Ovary (tissue), 3 donors: ENCODE measurements at regions not wholly inside any gene's neighbourhood (a gene's known extent, or its start where the extent isn't known, plus 50 kb on each side); places are given as distances from the start of the nearest gene placed in this dataset.
"Not testable (repeated sequence)": the region's sequence is repeated elsewhere in the genome, so short reads cannot be mapped to it uniquely, and the experiment has no call there.

Source experiments
- EP300 ChIP-seq: sonication (generic); formaldehyde crosslinking; IDR thresholded peaks from one replicate; pipeline ENCODE4 v1.6.1; 2017; ENCODE audit warnings: antibody characterized with exemption
- POLR2A ChIP-seq: fragments of 450-650 bp; IDR thresholded peaks from one replicate; pipeline ENCODE4 v1.6.1; 2017; ENCODE audit warnings: antibody characterized with exemption, mild to moderate bottlenecking, moderate library complexity
- TF ChIP-seq, protein P1 (sequence below), 3 donors: fragments of 450-650 bp in 2 of 3; fragments of 200-600 bp in 1 of 3; IDR thresholded peaks; one replicate each; pipeline versions ENCODE4 v1.5.1 to v1.8.0; 2016 to 2022; ENCODE audit warnings: antibody characterized with exemption in 3 of 3, mild to moderate bottlenecking in 1 of 3
- donor health status: DM: no; HTN: no; CAD: no.

DNA sequence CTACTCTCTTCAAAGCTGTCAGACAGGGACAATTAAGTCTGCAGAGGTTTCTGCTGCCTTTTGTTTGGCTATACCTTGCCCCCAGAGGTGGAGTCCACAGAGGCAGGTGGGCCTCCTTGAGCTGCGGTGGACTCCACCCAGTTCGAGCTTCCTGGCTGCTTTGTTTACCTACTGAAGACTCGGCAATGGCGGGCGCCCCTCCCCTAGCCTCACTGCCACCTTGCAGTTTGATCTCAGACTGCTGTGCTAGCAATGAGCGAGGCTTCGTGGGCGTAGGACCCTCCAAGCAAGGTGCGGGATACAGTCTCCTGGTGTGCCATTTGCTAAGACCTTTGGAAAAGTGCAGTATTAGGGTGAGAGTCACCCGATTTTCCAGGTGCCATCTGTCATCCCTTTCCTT lies 124.9 kb downstream of the CRYBB2 start:
- TF ChIP-seq, protein P1, sequence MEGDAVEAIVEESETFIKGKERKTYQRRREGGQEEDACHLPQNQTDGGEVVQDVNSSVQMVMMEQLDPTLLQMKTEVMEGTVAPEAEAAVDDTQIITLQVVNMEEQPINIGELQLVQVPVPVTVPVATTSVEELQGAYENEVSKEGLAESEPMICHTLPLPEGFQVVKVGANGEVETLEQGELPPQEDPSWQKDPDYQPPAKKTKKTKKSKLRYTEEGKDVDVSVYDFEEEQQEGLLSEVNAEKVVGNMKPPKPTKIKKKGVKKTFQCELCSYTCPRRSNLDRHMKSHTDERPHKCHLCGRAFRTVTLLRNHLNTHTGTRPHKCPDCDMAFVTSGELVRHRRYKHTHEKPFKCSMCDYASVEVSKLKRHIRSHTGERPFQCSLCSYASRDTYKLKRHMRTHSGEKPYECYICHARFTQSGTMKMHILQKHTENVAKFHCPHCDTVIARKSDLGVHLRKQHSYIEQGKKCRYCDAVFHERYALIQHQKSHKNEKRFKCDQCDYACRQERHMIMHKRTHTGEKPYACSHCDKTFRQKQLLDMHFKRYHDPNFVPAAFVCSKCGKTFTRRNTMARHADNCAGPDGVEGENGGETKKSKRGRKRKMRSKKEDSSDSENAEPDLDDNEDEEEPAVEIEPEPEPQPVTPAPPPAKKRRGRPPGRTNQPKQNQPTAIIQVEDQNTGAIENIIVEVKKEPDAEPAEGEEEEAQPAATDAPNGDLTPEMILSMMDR (IDR thresholded peaks at IDR 0.05), result not testable (repeated sequence)
- not testable (repeated sequence) for TF ChIP-seq POLR2A, EP300
